GM18505 (cell line): ENCODE measurements at regions not wholly inside any gene's neighbourhood (a gene's known extent, or its start where the extent isn't known, plus 50 kb on each side); places are given as distances from the start of the nearest gene placed in this dataset.
"Not testable (repeated sequence)": the region's sequence is repeated elsewhere in the genome, so short reads cannot be mapped to it uniquely, and the experiment has no call there.

Experiments used
- ATAC-seq: cut with Tn5 transposase; IDR thresholded peaks from one replicate; pipeline ENCODE4 v1.9.1; 2021; ENCODE audit not compliant: unreplicated experiment

GRCh38 chr10:38451306-38451967 is 357.3 kb downstream of the ZNF37A start:
- ATAC-seq, result not testable (repeated sequence)
